IMR-90 (cell line): ENCODE measurements at regions not wholly inside any gene's neighbourhood (a gene's known extent, or its start where the extent isn't known, plus 50 kb on each side); places are given as distances from the start of the nearest gene placed in this dataset.

ENCODE experiments used
- ATAC-seq: fragments of 200-7000 bp; cut with Tn5 transposase; 2 replicates; pipeline ENCODE4 v1.9.1; 2020; ENCODE audit warnings: low read depth, mild to moderate bottlenecking, moderate library complexity
- BruUV-seq: library from RNA; stranded (reverse); fragments of 400-500 nt; replicated peaks from 2 replicates; lab custom pipeline; 2021; lab: Mats Ljungman, UMichigan
- CTCF ChIA-PET: fragments of 300-600 bp; formaldehyde crosslinking; extraction: SDS; loops from one replicate; lab custom pipeline; 2021; ENCODE audit warnings: antibody characterized with exemption; lab: Yijun Ruan, JAX
- POLR2A ChIA-PET: fragments of 300-600 bp; sonication (Branson Sonifier 250); formaldehyde crosslinking; loops from one replicate; lab custom pipeline; 2022; ENCODE audit warnings: antibody characterized with exemption; ENCODE audit not compliant: unreplicated experiment; lab: Charles Lee
- DNase-seq: peaks from one replicate; pipeline ENCODE4 v3.0.0; 2013
- H2AFZ ChIP-seq: replicated peaks from 2 replicates; pipeline ENCODE3; 2013; ENCODE audit warnings: low read length, mild to moderate bottlenecking; ENCODE audit not compliant: poor library complexity
- H2AK5ac ChIP-seq: 2 replicates; pipeline ENCODE4 v1.6.1; 2013; ENCODE audit warnings: low read depth, low read length, inconsistent platforms
- H2AK9ac ChIP-seq: replicated peaks from 2 replicates; pipeline ENCODE3; 2013; ENCODE audit warnings: mild to moderate bottlenecking, low read depth, low read length, moderate library complexity; ENCODE audit not compliant: poor library complexity
- H2BK120ac ChIP-seq: 2 replicates; pipeline ENCODE4 v1.6.1; 2013; ENCODE audit warnings: low read depth, low read length, inconsistent platforms
- H2BK15ac ChIP-seq: 3 replicates; pipeline ENCODE4 v1.6.1; 2013; ENCODE audit warnings: low read depth, low read length, inconsistent platforms
- H2BK20ac ChIP-seq: 2 replicates; pipeline ENCODE4 v1.6.1; 2013; ENCODE audit warnings: low read depth, mild to moderate bottlenecking, inconsistent platforms, low read length, moderate library complexity
- H2BK5ac ChIP-seq: 2 replicates; pipeline ENCODE4 v1.6.1; 2013; ENCODE audit warnings: mild to moderate bottlenecking, low read depth, low read length, inconsistent platforms; ENCODE audit not compliant: poor library complexity, severe bottlenecking
- H3K14ac ChIP-seq: replicated peaks from 2 replicates; pipeline ENCODE4 v1.6.1; 2013; ENCODE audit warnings: low read depth, low read length, inconsistent platforms
- H3K18ac ChIP-seq: 2 replicates; pipeline ENCODE4 v1.6.1; 2013; ENCODE audit warnings: low read depth, low read length, control low read depth
- H3K23ac ChIP-seq: 2 replicates; pipeline ENCODE4 v1.6.1; 2013; ENCODE audit warnings: low read depth, low read length, inconsistent platforms
- H3K27ac ChIP-seq: 2 replicates; pipeline ENCODE4 v1.5.1; 2013; ENCODE audit warnings: mild to moderate bottlenecking, control low read depth, low read length; ENCODE audit not compliant: insufficient read depth
- H3K27me3 ChIP-seq: 2 replicates; pipeline ENCODE4 v1.6.1; 2013; ENCODE audit warnings: low read length; ENCODE audit not compliant: control insufficient read depth, insufficient read depth
- H3K36me3 ChIP-seq: 2 replicates; pipeline ENCODE4 v1.6.1; 2013; ENCODE audit warnings: low read length, mixed read lengths; ENCODE audit not compliant: control insufficient read depth, insufficient read depth
- H3K4ac ChIP-seq: 2 replicates; pipeline ENCODE4 v1.6.1; 2013; ENCODE audit warnings: low read depth, low read length, inconsistent platforms
- H3K4me1 ChIP-seq: 2 replicates; pipeline ENCODE4 v1.6.1; 2013; ENCODE audit warnings: low read length, mixed read lengths; ENCODE audit not compliant: control insufficient read depth, insufficient read depth
- H3K4me2 ChIP-seq: 2 replicates; pipeline ENCODE4 v1.6.1; 2013; ENCODE audit warnings: low read depth, mild to moderate bottlenecking, control low read depth, low read length, moderate library complexity
- H3K4me3 ChIP-seq: 2 replicates; pipeline ENCODE4 v1.5.1; 2013; ENCODE audit warnings: low read depth, mild to moderate bottlenecking, control low read depth, low read length, moderate library complexity; ENCODE audit not compliant: insufficient read depth
- H3K56ac ChIP-seq: 2 replicates; pipeline ENCODE4 v1.6.1; 2013; ENCODE audit warnings: low read length, inconsistent platforms; ENCODE audit not compliant: insufficient read depth; ENCODE audit errors: extremely low read depth
- H3K79me1 ChIP-seq, 2 experiments: 2 replicates each; pipeline ENCODE4 v1.6.1; 2013; ENCODE audit warnings: low read length in 2 of 2, inconsistent platforms in 1 of 2, low read depth in 1 of 2
- H3K9ac ChIP-seq: 2 replicates; pipeline ENCODE4 v1.6.1; 2013; ENCODE audit warnings: low read depth, low read length, control low read depth
- H3K9me1 ChIP-seq: 2 replicates; pipeline ENCODE4 v1.6.1; 2013; ENCODE audit warnings: low read length, inconsistent platforms; ENCODE audit not compliant: insufficient read depth
- H3K9me3 ChIP-seq: 2 replicates; pipeline ENCODE4 v1.6.1; 2013; ENCODE audit warnings: low read length; ENCODE audit not compliant: control insufficient read depth, insufficient read depth
- H4K20me1 ChIP-seq: 2 replicates; pipeline ENCODE4 v1.6.1; 2013; ENCODE audit warnings: low read length, inconsistent platforms; ENCODE audit not compliant: insufficient read depth
- H4K5ac ChIP-seq: 2 replicates; pipeline ENCODE4 v1.6.1; 2013; ENCODE audit warnings: mild to moderate bottlenecking, low read depth, low read length, control low read depth
- H4K8ac ChIP-seq, 2 experiments: 2 replicates each; pipeline ENCODE4 v1.6.1; 2013; ENCODE audit warnings: low read depth in 2 of 2, low read length in 2 of 2, control low read depth in 1 of 2, inconsistent platforms in 1 of 2
- H4K91ac ChIP-seq: 2 replicates; pipeline ENCODE4 v1.6.1; 2013; ENCODE audit warnings: low read depth, low read length, inconsistent platforms; ENCODE audit not compliant: insufficient read depth
- CTCF ChIP-seq: conservative IDR thresholded peaks from 2 replicates; pipeline ENCODE4 v1.5.1; 2012; ENCODE audit warnings: mild to moderate bottlenecking, low read depth, low read length, improper control_type of control experiment
- MAZ ChIP-seq: IDR thresholded peaks from 2 replicates; pipeline ENCODE4 v1.6.1; 2012; ENCODE audit warnings: low read depth, mild to moderate bottlenecking, low read length, improper control_type of control experiment, moderate library complexity, borderline replicate concordance
- POLR2A ChIP-seq: IDR thresholded peaks from 2 replicates; pipeline ENCODE4 v1.6.1; 2012; ENCODE audit warnings: mild to moderate bottlenecking, low read depth, low read length
- RAD21 ChIP-seq: IDR thresholded peaks from 2 replicates; pipeline ENCODE4 v1.6.1; 2012; ENCODE audit warnings: low read length, improper control_type of control experiment
- SMC3 ChIP-seq: fragments of 150-350 bp; IDR thresholded peaks from 2 replicates; pipeline ENCODE4 v1.6.1; 2016; ENCODE audit warnings: low read depth, mild to moderate bottlenecking, antibody characterized with exemption, low read length, moderate library complexity
- WGBS, 2 experiments: methylation state at CpG; one replicate each; pipeline versions ENCODE4 v1.1.5 to v1.1.7; 2013; ENCODE audit warnings: missing lambda C conversion rate in 2 of 2; ENCODE audit not compliant: insufficient read length in 1 of 2; ENCODE audit errors: extremely low coverage in 2 of 2; 5-methylcytosine and 5-hydroxymethylcytosine counted together
- dilution Hi-C: fragments of 300-500 bp; cut with HindIII; formaldehyde crosslinking; loops from one replicate; pipeline ENCODE4 v1.14.3; 2018; ENCODE audit warnings: low sequenced_read_pairs; ENCODE audit not compliant: unreplicated experiment
- in situ Hi-C: fragments of 300-500 bp; cut with MboI; formaldehyde crosslinking; loops from 3 replicates; pipeline ENCODE4 v1.14.3; 2019; ENCODE audit warnings: low sequenced_read_pairs, inconsistent platforms, mixed read lengths
- intact Hi-C: fragments of 100-400 bp; cut with micrococcal nuclease; formaldehyde crosslinking; loops from 2 replicates; pipeline ENCODE4 v1.10.0; 2022

GRCh38 chr5:123671042-123671441 is 159.1 kb downstream of the CSNK1G3 start:
- Histone ChIP-seq H2AK5ac (no peak overlapping the region), H3K79me1 (no peaks in the 10 kb centered on the region), H4K91ac (no peak overlapping the region), H4K5ac (no peak overlapping the region), H3K4ac (no peak overlapping the region), H3K4me3 (no peak overlapping the region), H2BK120ac (0 out of 2 replicates have a peak overlapping the region, but pooled peaks have one; percentile 35), H4K20me1 (no peaks in the 10 kb centered on the region), H3K18ac (no peak overlapping the region), H3K4me2 (no peak overlapping the region), H2BK20ac (no peak overlapping the region), H2AK9ac (no peak overlapping the region), H2BK15ac (no peak overlapping the region), H3K27me3 (no peaks in the 10 kb centered on the region), H3K14ac (no peak overlapping the region), H3K36me3 (no peaks in the 10 kb centered on the region), H3K56ac (no peak overlapping the region), H3K23ac (no peak overlapping the region), H3K9ac (no peak overlapping the region), H3K4me1 (peaks cover 4% of the 10 kb centered on the region), H2BK5ac (no peak overlapping the region), H3K9me3 (peaks cover 3% of the 10 kb centered on the region; the same call in 1 of the 2 replicates), H2AFZ (no peak overlapping the region), H4K8ac (no peak overlapping the region), H3K27ac (no peak overlapping the region), H3K9me1 (peaks cover 4% of the 10 kb centered on the region; the same call in 1 of the 2 replicates)
- dilution Hi-C loops, result no loop called here
- ATAC-seq (no peak; the same call in 1 of the 2 replicates), DNase-seq (peak; percentile 30)
- WGBS, 2 experiments, result no CpG with 5 or more reads among the region's 4 CpGs
- ChIA-PET CTCF (interaction anchor here (0.6 to 1.3 kb wide), 9 partner anchors 11 to 1195 kb away, joined by 3 to 5 read pairs (median 4); no protein-coding TSS in a partner anchor), POLR2A (no interaction called here)
- in situ Hi-C loops, result no loop called here
- TF ChIP-seq CTCF (peak; percentile 85), MAZ (no peak), POLR2A (0 out of 2 replicates have a peak, but pooled peaks have one; percentile 35), RAD21 (peak; percentile 93), SMC3 (peak; percentile 91)
- intact Hi-C loops, result loop anchor here (1.0 to 10.0 kb wide), 8 partner anchors 266 to 1734 kb away; partner anchors contain the start of gene ZNF608
- BruUV-seq, result no TSS peak
